ENCODE measurements at regions not wholly inside any gene's neighbourhood (a gene's known extent, or its start where the extent isn't known, plus 50 kb on each side); places are given as distances from the start of the nearest gene placed in this dataset.

DNA sequence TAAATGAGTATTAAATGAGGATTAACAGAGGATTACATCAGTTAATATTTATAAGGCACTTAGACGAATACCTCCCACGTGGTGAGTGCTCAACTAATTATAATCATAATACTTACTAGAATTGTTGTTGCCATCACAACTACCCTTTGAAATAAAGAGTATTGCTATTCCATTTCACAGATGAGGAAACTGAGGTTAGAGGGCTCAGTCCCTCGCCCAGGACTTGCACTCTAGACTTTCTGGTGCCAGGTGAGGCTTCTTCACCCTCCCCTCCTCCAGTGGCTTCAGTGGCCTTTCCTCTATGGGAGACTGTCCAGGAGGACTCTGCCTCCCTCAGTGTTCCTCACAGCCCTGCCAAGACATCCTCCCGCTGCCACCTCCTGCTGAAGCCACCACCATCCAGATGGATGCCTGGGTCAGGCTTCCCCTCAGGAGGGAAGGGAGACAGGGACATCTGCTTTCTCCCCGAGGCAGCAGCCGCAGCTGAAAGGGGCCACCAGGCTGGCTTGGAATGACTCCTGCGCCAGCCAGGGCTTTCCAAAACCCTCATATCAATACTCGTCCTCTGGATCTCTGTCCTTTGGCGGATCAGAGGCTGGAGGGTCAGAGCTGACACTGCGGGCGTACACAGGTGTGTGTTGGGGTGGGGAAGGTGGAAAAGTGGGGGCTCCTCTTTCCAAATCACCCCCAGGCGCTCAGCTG lies 580.1 kb downstream of the BUD13 start:
- DNase-seq (ENCODE audit: low spot score) = no peak
- Histone ChIP-seq H3K9ac (ENCODE audit: low read depth in 1 of 2, low read length in 2 of 2) (no peak overlapping the region), H3K4me3 (ENCODE audit: low read depth in 1 of 3, low read length in 3 of 3) (no peak overlapping the region), H3K27me3 (ENCODE audit: control insufficient read depth in 4 of 4, insufficient read depth in 4 of 4, low read length in 3 of 4) (peaks cover 0 to 2% (median under 1%) of the 10 kb centered on the region in 4 donors), H3K4me1 (ENCODE audit: control insufficient read depth in 4 of 4, insufficient read depth in 4 of 4, low read length in 3 of 4) (peaks cover 0 to 4% (median 0%) of the 10 kb centered on the region in 4 donors), H3K9me3 (ENCODE audit: control insufficient read depth in 4 of 4, low read length in 3 of 4) (no peaks in the 10 kb centered on the region), H3K36me3 (ENCODE audit: control insufficient read depth in 4 of 4, insufficient read depth in 3 of 4, low read depth in 1 of 4, low read length in 3 of 4) (no peaks in the 10 kb centered on the region), H3K27ac (ENCODE audit: low read depth in 1 of 2, low read length in 2 of 2) (no peak overlapping the region)
- TF ChIP-seq RXRA (IDR thresholded peaks at IDR 0.05) (no peak), GABPA (IDR thresholded peaks at IDR 0.05 in 1 of 2, conservative IDR thresholded peaks at IDR 0.05 in 1 of 2) (no peak), RAD21 (IDR thresholded peaks at IDR 0.05) (no peak), ATF3 (IDR thresholded peaks at IDR 0.05) (no peak), ZBTB33 (IDR thresholded peaks at IDR 0.05) (no peak), CTCF (IDR thresholded peaks at IDR 0.05; ENCODE audit: low read depth, low read length, missing input control) (no peak), SP1 (IDR thresholded peaks at IDR 0.05) (no peak), FOXA1 (IDR thresholded peaks at IDR 0.05) (no peak), NR2F2 (IDR thresholded peaks at IDR 0.05) (no peak), JUND (IDR thresholded peaks at IDR 0.05) (no peak), YY1 (IDR thresholded peaks at IDR 0.05) (no peak), HNF4A (conservative IDR thresholded peaks at IDR 0.05) (no peak), HNF4G (IDR thresholded peaks at IDR 0.05) (no peak), EGR1 (IDR thresholded peaks at IDR 0.05; ENCODE audit: low read depth in 2 of 2) (no peak), FOXA2 (IDR thresholded peaks at IDR 0.05) (no peak)
- WGBS = 27% methylated on average over 12 of the region's 12 CpGs

GRCh38 chr11:116190861-116191260 lies 581.9 kb downstream of the BUD13 start:
- Histone ChIP-seq H3K9ac (ENCODE audit: low read depth in 1 of 2, low read length in 2 of 2) (no peak overlapping the region), H3K27ac (ENCODE audit: low read depth in 1 of 2, low read length in 2 of 2) (no peak overlapping the region), H3K9me3 (ENCODE audit: control insufficient read depth in 4 of 4, low read length in 3 of 4) (no peaks in the 10 kb centered on the region), H3K4me1 (ENCODE audit: control insufficient read depth in 4 of 4, insufficient read depth in 4 of 4, low read length in 3 of 4) (peaks cover 0 to 4% (median 0%) of the 10 kb centered on the region in 4 donors), H3K4me3 (ENCODE audit: low read depth in 1 of 3, low read length in 3 of 3) (no peak overlapping the region), H3K27me3 (ENCODE audit: control insufficient read depth in 4 of 4, insufficient read depth in 4 of 4, low read length in 3 of 4) (peaks cover 0 to 2% (median under 1%) of the 10 kb centered on the region in 4 donors), H3K36me3 (ENCODE audit: control insufficient read depth in 4 of 4, insufficient read depth in 3 of 4, low read depth in 1 of 4, low read length in 3 of 4) (no peaks in the 10 kb centered on the region)
- TF ChIP-seq, protein P1, sequence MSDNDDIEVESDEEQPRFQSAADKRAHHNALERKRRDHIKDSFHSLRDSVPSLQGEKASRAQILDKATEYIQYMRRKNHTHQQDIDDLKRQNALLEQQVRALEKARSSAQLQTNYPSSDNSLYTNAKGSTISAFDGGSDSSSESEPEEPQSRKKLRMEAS (IDR thresholded peaks at IDR 0.05) = no peak
- TF ChIP-seq ZBTB33 (IDR thresholded peaks at IDR 0.05) = no peak
- no peak for TF ChIP-seq FOXA1 (IDR thresholded peaks at IDR 0.05)
- no peak for TF ChIP-seq GABPA (IDR thresholded peaks at IDR 0.05 in 1 of 2, conservative IDR thresholded peaks at IDR 0.05 in 1 of 2)
- no peak for TF ChIP-seq ATF3 (IDR thresholded peaks at IDR 0.05)
- no peak for TF ChIP-seq RAD21 (IDR thresholded peaks at IDR 0.05)
- no peak for TF ChIP-seq SP1 (IDR thresholded peaks at IDR 0.05)
- no peak for TF ChIP-seq NR2F2 (IDR thresholded peaks at IDR 0.05)
- TF ChIP-seq TAF1 (conservative IDR thresholded peaks at IDR 0.05) = no peak
- TF ChIP-seq FOXA2 (IDR thresholded peaks at IDR 0.05) = no peak
- no peak for DNase-seq (ENCODE audit: low spot score)
- WGBS = 83% methylated on average over 3 of the region's 3 CpGs
